GM21717 (cell line): ENCODE measurements at regions not wholly inside any gene's neighbourhood (a gene's known extent, or its start where the extent isn't known, plus 50 kb on each side); places are given as distances from the start of the nearest gene placed in this dataset.

Source experiments
- ATAC-seq: cut with Tn5 transposase; IDR thresholded peaks from one replicate; pipeline ENCODE4 v1.9.1; 2021; ENCODE audit warnings: mild to moderate bottlenecking, moderate library complexity; ENCODE audit not compliant: unreplicated experiment

DNA sequence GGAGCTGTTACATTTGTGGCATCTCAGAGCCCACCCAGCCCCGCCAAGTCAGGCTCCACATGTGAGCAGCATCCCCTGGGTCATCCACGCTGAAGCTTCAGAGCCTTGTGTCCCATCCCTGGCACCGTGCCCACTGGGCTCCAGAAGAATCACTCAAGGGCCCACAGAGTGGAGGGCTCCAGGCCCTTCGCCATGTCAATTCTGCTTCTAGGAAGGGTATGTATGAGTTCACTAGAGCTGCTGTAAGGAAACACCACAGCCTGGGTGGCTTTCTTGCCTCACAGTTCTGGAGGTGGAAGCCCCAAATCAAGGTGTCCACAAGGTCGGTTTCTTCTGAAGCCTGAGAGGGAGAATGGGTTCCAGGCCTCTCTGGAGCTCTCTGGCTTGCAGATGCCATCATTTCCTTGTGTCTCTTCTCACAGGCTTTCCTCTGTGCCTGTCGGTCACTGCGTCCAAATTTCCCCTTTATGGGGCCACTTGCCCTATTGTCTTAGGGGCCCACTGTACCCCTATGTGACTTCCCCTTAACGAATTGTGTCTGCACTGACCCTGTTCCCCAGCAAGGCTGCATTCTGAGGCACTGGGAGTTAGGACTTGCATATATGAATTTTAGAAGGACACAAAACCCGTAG lies 1476.0 kb downstream of the TBC1D22A start:
- ATAC-seq = no peak

DNA sequence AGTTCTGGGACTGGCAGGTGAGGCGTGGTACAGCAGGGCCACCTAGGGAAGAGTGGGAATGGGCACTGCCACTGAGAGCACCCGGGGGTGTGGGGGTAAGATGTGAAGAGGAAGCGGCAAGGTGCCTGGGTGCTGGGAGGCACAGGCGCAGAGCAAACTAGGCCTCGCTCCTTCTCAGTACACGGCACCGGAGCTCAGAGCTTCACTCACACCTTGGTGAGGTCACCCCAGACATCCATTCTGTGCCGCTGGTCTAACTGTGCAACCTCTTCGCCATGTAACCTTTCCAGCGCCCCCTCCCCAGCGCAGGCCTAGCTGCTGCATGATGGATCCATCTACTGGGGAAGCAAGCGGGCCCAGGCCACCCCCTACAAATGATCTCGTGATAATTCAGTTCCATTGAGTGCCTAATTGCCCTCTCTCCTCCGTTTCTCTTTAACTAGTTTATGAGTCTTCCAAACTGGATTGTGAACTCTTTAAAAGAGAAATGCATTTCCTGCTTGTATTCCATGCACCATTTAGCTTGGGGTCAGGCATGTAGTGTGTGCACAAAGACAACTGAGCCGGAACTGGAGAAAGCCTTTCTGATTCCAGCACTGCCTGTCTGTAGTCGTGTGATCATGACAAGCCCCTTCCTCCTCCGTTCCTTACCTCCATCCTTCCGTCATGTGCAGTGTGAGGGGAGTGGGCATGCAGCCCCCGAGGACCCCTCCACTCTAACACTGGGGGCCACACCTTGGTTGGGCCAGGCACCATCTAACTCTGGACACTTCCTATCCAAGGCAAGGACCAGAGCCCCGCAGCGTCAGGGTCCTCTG lies 1475.2 kb downstream of the TBC1D22A start:
- no peak for ATAC-seq

DNA sequence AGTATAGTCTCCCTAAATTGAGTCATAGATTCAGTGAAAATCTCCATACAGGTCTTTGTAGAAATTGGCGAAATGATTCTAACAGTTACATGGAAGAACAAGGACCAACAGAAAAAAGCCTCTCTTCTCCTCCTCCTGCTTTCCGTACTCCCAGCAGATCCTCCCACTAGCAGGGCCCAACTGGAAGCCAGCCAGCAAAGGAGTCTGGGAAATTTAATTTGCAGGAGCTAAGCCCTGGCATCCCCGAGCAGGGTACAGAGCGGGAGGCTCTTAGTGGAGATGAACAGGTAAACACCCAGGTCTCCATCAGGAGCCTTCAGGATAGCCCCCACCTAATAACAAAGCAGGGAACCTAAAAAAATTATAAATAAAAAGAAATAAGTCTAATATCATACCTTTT lies 1473.8 kb downstream of the TBC1D22A start:
- ATAC-seq = no peak

DNA sequence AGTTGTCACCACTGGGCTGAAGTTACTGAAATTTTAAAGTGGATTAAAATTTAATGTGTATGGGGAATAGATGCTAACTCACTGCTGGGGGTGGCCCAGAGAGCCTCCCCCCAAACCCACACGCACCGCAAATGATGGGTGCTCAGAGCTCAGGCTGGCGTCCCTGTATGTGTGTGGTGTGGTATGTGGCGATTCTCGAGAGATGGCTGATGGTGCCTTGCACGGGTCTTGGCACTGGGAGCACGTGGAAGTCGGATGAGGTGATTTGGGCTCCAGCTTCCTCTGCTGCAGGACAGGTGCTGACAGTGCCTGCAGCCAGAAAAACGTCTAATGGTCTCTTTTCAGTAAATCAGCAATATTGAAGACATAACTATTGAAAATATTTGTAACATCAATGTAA lies 1473.3 kb downstream of the TBC1D22A start:
- no peak for ATAC-seq

DNA sequence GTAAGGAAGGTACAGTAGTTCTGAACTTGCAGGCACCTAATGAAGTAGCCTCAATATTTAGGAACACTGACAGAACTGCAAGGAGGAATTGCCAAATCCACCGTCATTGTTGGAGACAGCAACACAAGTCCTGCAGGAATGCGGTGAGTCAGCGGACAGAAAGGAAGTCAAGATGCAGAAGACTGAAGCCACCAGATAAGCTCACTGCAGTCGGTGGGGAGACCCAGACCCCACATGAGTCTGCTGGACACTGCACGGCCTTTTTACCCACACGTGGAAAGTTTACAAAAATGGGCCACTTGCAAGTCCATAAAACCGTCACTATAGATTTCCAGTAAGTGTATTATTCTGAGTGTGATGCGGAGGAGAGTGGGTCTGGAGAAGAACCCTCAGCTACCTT lies 1471.6 kb downstream of the TBC1D22A start:
- ATAC-seq = no peak

DNA sequence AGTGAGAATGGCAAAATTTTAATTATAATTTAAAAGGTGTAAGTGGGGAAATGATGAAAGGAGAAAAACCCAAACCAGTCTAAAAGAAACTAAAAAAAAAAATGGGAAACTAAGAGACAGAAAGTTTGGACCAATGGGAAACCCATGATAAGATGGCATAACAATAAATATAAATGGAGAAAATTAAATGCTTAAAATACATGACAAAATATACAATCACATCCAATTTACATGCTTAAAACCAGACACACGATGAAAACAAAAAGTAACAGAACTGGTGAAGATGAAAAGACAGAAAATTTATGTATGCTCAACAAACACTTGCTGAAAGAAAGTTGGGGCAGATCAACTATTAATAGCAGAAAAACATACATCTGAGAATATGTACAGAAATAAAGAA lies 1471.1 kb downstream of the TBC1D22A start:
- ATAC-seq = no peak

DNA sequence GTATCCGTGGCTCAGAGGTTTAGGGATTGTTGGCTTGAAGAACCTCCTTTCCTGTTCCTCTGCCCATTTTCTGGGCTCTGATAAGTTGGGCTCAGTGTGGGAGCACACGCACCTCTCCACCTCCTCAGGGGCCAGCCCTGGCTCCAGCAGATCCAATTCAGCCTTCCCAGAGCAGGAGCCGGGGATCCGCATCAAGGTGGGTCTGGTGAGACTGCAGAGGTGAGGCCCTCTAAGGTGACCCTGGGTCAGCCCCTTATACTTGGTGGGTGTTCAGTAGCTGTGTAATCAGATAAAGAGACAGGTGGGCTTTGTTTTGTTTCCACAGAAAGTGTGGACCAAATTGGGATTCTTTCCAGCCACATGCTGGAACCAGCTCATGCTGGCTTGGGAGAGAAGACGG lies 1466.0 kb downstream of the TBC1D22A start:
- no peak for ATAC-seq

DNA sequence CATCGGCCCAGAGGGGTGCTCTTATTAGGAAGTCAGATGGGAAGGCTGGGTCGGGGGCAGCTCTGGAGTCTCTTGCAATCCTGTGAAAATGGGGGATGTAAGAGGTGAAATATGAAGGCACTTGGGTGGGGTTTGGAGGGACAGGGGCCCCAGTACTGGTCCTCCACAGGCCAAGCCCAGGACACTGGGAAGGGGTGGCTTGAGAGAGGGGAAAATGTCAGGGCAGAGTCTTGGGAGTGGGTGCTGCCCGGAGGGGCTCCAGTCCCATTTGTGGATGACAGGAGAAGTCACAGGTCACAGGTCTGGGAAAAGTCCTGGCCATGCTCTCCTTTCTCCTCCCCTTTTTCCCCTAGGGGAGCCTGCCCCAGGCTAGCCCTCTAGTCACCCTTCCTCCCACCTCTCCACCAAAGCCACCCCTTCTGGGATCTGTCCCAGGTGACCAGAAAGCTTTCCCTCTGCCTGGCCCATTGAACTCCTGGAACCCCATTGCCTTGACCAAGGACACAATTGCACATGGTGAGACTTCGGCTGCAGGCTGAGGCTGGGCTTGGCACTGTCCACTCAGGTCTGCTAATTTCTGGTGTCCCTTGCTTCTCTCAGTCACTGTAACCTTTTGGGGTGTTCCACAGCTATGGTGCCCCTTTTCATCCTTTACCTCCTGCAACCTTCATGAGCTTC lies 1465.0 kb downstream of the TBC1D22A start:
- ATAC-seq = no peak

DNA sequence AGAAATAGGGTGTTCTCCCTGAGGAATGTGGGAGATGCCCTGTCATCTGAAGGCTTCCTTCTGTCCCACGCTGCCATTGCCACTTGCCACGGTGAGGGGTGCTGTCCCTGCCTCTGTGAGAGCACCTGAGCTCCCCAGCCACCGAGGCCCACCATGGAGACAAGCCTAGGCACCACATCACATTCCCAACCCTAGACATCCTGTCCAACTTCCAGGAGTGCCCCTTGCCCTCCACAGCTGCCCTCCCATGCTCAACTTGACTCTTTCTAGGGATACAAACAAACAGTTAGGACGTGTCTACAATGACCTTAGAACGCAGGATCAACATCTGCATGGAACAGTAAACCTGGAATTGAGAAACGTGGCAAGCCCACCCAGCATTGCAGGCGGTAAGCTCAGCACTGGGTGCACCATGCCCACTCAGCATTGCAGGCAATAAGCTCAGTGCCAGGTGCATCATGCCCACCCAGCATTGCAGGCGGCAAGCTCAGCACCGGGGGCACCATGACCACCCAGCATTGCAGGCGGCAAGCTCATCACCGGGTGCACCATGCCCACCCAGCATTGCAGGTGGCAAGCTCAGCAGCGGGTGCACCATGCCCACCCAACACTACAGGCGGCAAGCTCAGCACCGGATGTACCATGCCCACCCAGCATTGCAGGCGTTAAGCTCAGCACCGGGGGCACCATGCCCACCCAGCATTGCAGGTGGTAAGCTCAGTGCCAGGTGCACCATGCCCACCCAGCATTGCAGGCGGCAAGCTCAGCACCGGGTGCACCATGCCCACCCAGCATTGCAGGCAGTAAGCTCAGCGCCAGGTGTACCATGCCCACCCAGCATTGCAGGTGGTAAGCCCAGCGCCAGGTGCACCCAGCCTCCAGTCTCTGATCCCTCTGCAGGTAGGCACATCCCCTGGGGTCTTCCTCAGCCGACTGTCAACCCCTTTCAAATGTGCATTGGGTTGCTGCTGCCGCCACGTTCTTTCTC lies 1463.9 kb downstream of the TBC1D22A start:
- ATAC-seq = no peak

DNA sequence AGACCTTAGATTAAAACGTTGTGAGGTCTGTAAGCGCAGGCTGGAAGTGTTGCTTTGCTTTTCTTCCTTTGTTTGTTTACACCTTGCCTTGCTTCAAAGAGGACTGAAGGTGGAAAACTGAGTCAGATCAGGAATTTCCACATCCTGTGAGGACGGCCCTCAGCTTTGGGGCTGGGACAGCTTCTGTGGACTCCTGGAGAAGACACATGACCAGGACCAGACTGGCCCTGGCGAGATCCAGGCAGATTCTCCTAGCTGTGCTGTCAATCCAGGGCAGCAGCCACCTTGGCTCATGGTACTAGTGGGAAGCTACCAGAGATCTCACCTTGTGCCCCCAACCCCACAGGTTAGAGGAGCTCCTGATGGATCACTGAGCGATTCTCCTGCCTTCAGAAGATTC lies 1461.9 kb downstream of the TBC1D22A start:
- ATAC-seq = no peak

DNA sequence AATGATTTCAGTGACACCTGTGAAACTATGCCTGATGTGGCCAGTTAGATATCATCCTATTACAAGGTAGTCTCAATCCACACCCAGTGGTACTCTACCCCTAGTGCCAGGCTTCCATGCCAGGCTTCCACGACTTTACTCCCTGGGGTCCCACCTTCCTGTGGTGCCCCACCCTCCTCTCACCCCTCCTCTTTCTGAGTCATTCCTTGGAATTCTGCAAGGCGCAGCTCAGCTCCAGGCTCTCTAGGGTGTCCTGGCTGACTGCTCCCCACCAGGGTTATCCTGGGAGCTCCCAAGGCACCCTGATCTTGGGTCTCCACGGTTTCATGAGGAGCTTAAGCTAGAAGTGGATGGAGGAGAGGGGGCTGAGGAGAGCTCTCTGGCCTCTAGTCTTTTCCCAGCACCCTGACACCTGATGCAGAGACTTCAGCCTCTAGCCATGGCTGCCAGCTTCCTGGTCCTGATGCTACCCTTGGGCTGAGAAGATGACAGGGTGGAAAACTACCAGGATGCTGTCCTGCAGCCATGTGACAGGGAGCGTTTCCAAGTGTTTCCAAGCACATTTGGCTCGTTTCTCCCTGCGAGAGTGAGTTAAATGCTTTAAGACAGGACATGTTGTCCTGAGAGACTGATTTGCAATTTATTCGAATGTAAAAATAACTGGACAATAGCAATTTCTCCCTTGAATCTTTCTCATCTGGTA lies 1461.2 kb downstream of the TBC1D22A start:
- no peak for ATAC-seq

DNA sequence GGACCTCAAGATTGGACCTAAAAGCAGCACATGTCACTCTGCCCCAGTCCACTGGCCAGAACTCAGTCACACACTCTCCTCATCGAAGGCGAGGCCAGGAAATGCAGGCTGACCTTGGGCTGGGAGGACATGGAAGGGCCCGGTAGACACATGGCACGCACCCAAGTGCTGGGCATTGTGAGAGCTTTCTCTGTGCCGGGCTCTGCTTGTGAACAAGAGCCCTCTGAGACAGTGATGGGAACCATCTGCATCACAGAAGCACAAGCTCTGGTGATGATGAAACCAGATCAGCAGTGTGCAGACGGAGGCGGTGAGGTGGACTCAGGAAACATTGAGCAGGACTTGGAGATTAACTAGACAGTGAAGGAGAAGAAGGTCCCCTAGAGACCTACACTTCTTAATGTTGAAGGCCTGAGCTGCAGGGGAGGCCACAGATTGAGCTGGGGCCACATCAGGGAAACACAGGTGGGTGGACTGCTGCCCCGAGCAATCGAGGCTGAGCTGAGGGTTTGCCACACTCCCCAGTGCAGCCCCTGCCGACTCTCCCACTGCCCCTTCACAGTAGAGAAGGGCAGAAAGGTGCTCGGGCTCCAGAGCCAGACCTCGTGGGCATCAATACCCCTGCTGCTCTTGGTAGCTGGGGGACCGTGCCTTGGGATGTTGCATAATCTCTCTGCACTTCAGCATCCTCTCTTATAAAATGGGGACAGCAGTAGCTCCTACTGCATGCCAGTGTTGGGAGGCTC lies 1460.5 kb downstream of the TBC1D22A start:
- no peak for ATAC-seq

DNA sequence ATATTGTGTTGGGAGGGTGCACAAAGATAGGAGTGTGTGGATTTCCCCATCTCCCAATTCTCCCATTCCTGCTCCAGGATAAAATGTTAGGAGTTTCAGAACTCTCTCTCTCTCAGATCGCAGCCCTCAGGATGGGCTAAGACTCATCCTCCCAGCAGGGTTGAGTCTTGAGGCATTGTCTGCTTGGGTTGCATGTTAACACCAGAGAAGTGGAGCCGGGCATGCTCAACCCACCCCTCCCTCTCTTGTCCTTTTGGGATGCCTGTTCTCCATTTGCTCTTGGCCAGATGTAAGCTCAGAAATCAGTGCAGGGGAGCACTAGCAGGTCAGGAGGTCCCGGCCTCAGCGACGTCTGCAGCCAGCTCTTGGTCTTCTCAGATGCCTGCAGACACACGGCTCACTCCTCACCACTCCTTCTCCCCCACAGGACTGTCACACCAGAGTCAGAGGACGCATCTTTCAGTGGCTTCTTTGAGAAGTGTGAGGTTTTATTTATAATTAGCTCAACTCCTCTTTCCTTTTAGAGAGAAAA lies 1456.5 kb downstream of the TBC1D22A start:
- no peak for ATAC-seq

DNA sequence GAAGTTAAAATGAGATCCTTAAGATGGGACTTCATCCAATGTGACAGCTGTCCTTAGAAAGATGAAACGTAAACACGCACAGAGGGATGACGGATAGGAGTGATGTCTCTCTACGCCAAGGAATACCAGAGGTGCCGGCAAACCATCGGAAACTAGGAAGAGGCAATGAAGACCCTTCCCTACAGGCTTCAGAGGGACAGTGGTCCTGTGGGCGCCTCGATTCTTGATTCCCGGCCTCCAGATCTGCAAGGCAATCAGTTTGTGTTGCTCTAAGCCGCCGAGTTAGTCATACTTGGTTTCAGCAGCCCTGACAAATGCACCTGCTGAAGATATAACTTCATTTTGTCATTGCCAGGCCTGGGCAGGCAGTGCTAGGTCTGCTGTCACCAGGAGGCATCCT lies 1455.1 kb downstream of the TBC1D22A start:
- ATAC-seq = no peak

DNA sequence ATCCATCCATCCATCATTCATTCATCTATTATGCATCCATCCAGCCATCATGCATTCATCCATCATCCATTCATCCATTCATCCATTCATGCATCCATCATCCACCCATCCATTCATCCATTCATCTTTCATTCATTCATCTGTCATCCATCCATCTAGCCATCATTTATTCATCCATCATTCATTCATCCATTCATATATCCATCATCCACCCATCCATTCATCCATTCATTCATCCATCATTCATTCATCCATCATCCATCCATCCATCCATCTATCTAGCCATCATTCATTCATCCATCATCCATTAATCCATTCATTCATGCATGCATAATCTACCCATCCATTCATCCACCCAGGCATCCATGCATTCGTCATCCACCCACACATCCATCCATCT lies 1450.3 kb downstream of the TBC1D22A start:
- no peak for ATAC-seq

DNA sequence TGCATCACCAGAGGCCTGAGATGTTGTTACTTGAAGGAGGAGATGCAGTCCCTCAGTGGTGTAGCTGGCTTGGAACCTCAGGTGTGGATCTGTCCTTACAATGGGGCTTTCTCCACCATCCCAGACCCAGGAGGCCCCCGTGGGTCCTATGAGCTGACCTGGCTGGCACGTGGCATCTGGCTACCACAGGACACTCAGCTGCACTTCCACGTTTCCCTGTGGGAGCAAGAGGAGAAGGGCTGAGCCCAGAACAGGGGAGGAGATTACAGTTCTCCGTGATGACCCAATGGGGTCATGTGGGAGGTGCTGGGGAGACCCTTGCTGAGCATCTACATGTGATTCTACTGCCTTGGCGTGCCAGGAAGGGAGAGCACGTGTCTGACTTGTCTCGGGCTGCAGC lies 1448.4 kb downstream of the TBC1D22A start:
- ATAC-seq = no peak

DNA sequence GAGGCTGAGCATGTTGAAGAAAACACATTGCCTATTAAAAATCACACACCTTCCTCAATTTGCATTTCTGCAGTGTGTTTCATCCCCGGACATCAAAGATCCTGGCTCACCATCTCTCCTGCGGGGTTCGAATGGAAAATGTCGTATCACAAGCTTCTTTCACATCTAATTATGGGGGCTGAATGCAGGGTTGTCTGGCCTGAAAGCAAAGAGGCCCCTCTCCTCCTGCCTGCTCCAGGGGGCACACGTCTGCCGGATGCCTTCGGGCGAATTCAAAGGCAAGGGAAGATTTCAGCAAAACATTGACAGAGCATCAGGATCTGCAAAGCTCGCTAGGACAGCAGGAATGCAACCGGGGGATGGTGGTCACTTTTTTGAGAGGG lies 1447.7 kb downstream of the TBC1D22A start:
- no peak for ATAC-seq

DNA sequence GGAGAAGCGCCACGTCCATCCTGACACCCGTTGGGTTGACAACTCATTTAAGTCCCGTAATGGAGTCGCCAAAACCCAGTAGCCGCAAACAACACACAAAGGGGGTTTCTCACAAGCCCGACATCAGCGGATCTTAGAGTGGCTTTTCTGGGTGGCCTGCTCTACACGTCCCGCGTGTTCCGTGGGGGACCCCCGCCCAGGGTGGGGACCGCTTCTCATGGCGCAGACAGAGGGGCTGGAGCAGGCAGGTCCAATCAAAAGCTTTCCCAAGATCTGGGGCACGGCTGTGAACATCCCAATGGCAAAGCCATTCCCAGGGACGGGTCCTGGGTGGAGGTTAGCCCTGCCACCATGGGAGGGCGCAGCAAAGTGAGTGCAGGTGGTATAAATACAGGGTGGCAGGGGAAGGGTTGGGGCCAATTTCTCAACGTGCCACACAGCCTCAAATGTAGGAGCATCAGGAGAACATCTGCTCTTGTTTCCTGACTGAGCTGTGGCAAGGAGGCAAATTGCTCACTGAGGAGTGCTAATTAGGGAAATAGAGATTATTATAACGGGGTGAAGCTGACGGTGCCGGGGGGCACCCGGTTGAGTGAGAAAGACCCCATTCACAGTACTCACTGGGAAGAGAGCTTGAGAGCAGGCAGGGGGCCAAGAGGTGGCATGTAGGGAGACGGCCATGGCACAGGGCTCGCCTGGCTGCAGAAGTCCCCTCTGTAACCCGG lies 1447.2 kb downstream of the TBC1D22A start:
- no peak for ATAC-seq

DNA sequence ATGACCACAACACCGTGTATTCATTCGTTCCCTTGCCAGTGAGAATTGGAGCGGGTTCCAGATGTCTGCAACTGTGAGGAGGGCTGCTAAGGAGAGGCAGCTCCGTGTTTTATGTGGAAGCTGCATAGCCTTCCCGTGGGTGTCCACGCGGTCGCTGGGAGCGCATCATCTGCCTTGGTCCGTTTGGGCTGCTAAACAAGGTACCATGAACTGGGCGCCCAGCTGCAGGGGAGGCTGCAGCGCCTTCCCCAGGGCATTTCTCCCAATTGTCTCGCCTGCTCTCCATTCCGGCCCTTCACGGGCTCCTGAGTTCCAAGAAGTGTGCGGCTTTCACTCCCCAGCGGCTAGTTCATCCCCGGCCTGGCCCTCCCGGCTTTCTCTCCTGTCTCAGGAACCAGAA lies 1446.4 kb downstream of the TBC1D22A start:
- no peak for ATAC-seq
